ENCODE measurements at regions not wholly inside any gene's neighbourhood (a gene's known extent, or its start where the extent isn't known, plus 50 kb on each side); places are given as distances from the start of the nearest gene placed in this dataset.

DNA sequence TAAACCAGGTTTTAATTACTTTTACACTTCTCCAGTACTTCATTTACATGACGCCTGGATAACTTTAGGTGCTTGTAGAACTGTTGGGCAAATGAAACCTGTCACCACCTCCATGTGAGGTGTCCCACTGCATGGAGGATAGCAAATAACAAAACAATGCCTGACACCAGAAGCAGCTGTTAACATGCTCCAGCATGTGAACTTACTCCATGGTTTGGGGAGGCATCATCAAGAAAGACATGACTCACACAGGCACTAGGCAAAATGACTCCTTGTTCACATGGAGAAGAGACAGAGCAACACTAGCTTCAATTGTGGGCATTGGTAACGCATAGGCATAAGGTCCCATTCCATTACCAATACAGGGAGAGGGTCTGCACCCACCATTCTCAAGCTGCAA, 198.1 kb upstream of the F9 start:
- TF ChIP-seq EZH2 (IDR thresholded peaks at IDR 0.05) (no peak), POLR2AphosphoS5 (IDR thresholded peaks at IDR 0.05; ENCODE audit: borderline replicate concordance, low read depth, low read length) (no peak), FOXP2 (optimal IDR thresholded peaks at IDR 0.05; ENCODE audit: control extremely low read depth, extremely low read length, insufficient read depth) (no peak)

Measured in SK-N-MC (cell line).